ENCODE measurements at regions not wholly inside any gene's neighbourhood (a gene's known extent, or its start where the extent isn't known, plus 50 kb on each side); places are given as distances from the start of the nearest gene placed in this dataset.

- no peak for TF ChIP-seq CTCF (IDR thresholded peaks at IDR 0.05; ENCODE audit: control insufficient read depth, insufficient read depth, low read depth, low read length, missing control alignments)
- DNase-seq (ENCODE audit: low read depth), result no peak
- H3K4me3 ChIP-seq (ENCODE audit: control insufficient read depth, low read depth, low read length), result no peak overlapping the region
Measured at GRCh38 chr6:110558575-110558974, 82.2 kb upstream of the SLC22A16 start.

- H3K4me3 ChIP-seq (ENCODE audit: control insufficient read depth, low read depth, low read length), result no peak overlapping the region
- no peak for TF ChIP-seq CTCF (IDR thresholded peaks at IDR 0.05; ENCODE audit: control insufficient read depth, insufficient read depth, low read depth, low read length, missing control alignments)
- DNase-seq (ENCODE audit: low read depth), result no peak
Measured at GRCh38 chr6:110557199-110557598, 80.8 kb upstream of the SLC22A16 start.

GRCh38 chr6:110556317-110557110 is 80.1 kb upstream of the SLC22A16 start:
- H3K4me3 ChIP-seq (ENCODE audit: control insufficient read depth, low read depth, low read length), result no peak overlapping the region
- no peak for TF ChIP-seq CTCF (IDR thresholded peaks at IDR 0.05; ENCODE audit: control insufficient read depth, insufficient read depth, low read depth, low read length, missing control alignments)

GRCh38 chr6:110554966-110555460 is 78.6 kb upstream of the SLC22A16 start:
- no peak overlapping the region for H3K4me3 ChIP-seq (ENCODE audit: control insufficient read depth, low read depth, low read length)
- TF ChIP-seq CTCF (IDR thresholded peaks at IDR 0.05; ENCODE audit: control insufficient read depth, insufficient read depth, low read depth, low read length, missing control alignments), result no peak
- no peak for DNase-seq (ENCODE audit: low read depth)

More at GRCh38 chr6:110556317-110557110, 80.1 kb upstream of the SLC22A16 start:
- no peak for DNase-seq (ENCODE audit: low read depth)

GRCh38 chr6:110554441-110554840 is 78.0 kb upstream of the SLC22A16 start:
- no peak overlapping the region for H3K4me3 ChIP-seq (ENCODE audit: control insufficient read depth, low read depth, low read length)
- no peak for DNase-seq (ENCODE audit: low read depth)

More at GRCh38 chr6:110554441-110554840, 78.0 kb upstream of the SLC22A16 start:
- no peak for TF ChIP-seq CTCF (IDR thresholded peaks at IDR 0.05; ENCODE audit: control insufficient read depth, insufficient read depth, low read depth, low read length, missing control alignments)

Measured in AG09309 (cell line).